DOHH2 (cell line): ENCODE measurements at regions not wholly inside any gene's neighbourhood (a gene's known extent, or its start where the extent isn't known, plus 50 kb on each side); places are given as distances from the start of the nearest gene placed in this dataset.

Source experiments
- H3F3A ChIP-seq: fragments of 200-600 bp; sonication (generic), shearing (Covaris generic); 2 replicates; pipeline ENCODE4 v1.6.0; 2016; ENCODE audit warnings: antibody characterized with exemption, mild to moderate bottlenecking; ENCODE audit not compliant: control insufficient read depth, insufficient read depth
- H3K27ac ChIP-seq: fragments of 200-600 bp; sonication (generic); 2 replicates; pipeline ENCODE4 v1.5.1; 2014; ENCODE audit warnings: low read depth, mild to moderate bottlenecking, low read length, moderate library complexity
- H3K27me3 ChIP-seq: fragments of 200-600 bp; sonication (generic); 2 replicates; pipeline ENCODE4 v1.6.1; 2014; ENCODE audit warnings: mild to moderate bottlenecking, low read length, mixed read lengths; ENCODE audit not compliant: control insufficient read depth
- H3K36me3 ChIP-seq: fragments of 200-600 bp; sonication (generic); 2 replicates; pipeline ENCODE4 v1.6.1; 2014; ENCODE audit warnings: mild to moderate bottlenecking, low read length, moderate library complexity, mixed read lengths; ENCODE audit not compliant: control insufficient read depth
- H3K4me1 ChIP-seq: fragments of 200-600 bp; sonication (generic); 2 replicates; pipeline ENCODE4 v1.6.1; 2014; ENCODE audit warnings: mild to moderate bottlenecking, low read length, mixed read lengths; ENCODE audit not compliant: control insufficient read depth
- H3K4me2 ChIP-seq: fragments of 200-600 bp; sonication (generic); 2 replicates; pipeline ENCODE4 v1.6.0; 2014; ENCODE audit warnings: mild to moderate bottlenecking, low read length, moderate library complexity
- H3K4me3 ChIP-seq: fragments of 200-600 bp; sonication (generic); 2 replicates; pipeline ENCODE4 v1.5.1; 2014; ENCODE audit warnings: mild to moderate bottlenecking, low read length, mixed read lengths
- H3K79me2 ChIP-seq: fragments of 200-600 bp; sonication (generic); 2 replicates; pipeline ENCODE4 v1.6.1; 2014; ENCODE audit warnings: mild to moderate bottlenecking, low read length, mixed read lengths; ENCODE audit not compliant: control insufficient read depth
- H3K9me2 ChIP-seq: fragments of 200-600 bp; sonication (generic); replicated peaks from 2 replicates; pipeline ENCODE4 v1.6.1; 2014; ENCODE audit warnings: mild to moderate bottlenecking, low read length, mixed read lengths; ENCODE audit not compliant: control insufficient read depth
- H3K9me3 ChIP-seq: fragments of 200-600 bp; sonication (generic); 2 replicates; pipeline ENCODE4 v1.6.1; 2014; ENCODE audit warnings: antibody characterized with exemption, low read length, mixed read lengths; ENCODE audit not compliant: control insufficient read depth, insufficient read depth
- H4K20me1 ChIP-seq: fragments of 200-600 bp; sonication (generic); 2 replicates; pipeline ENCODE4 v1.6.0; 2014; ENCODE audit warnings: low read depth, mild to moderate bottlenecking, antibody characterized with exemption, low read length, moderate library complexity; ENCODE audit not compliant: control insufficient read depth, insufficient read depth
- EZH2phosphoT487 ChIP-seq: fragments of 200-600 bp; sonication (generic); IDR thresholded peaks from 2 replicates; pipeline ENCODE4 v1.6.1; 2017; ENCODE audit warnings: borderline replicate concordance, mild to moderate bottlenecking, antibody characterized with exemption, low read length, moderate library complexity, mixed read lengths
- TF ChIP-seq, protein P1 (sequence below): fragments of 200-600 bp; sonication (generic); IDR thresholded peaks from one replicate; pipeline ENCODE4 v1.5.1; 2014; ENCODE audit warnings: antibody characterized with exemption, mild to moderate bottlenecking, low read depth, low read length; ENCODE audit not compliant: poor library complexity, severe bottlenecking

DNA sequence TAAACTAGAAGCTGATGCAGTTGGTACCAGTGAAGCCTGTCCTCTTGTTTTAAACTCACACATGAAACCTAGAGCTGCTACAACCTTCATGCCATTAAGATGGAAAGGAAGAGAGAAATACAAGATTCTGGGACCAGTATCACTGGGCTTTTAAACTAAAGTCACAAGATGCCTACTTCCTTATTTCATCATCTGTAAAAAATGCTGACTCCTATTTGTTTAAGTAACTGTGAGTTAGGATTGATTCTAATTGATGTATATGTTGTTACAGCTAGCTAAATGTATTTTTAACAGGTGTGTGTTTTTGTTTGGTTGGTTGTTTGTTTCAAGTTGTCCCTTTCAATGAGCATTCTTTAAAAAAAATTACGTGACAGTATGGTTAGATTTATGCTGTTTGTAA, 833.3 kb upstream of the PRMT6 start:
- TF ChIP-seq EZH2phosphoT487, result no peak
- TF ChIP-seq, protein P1, sequence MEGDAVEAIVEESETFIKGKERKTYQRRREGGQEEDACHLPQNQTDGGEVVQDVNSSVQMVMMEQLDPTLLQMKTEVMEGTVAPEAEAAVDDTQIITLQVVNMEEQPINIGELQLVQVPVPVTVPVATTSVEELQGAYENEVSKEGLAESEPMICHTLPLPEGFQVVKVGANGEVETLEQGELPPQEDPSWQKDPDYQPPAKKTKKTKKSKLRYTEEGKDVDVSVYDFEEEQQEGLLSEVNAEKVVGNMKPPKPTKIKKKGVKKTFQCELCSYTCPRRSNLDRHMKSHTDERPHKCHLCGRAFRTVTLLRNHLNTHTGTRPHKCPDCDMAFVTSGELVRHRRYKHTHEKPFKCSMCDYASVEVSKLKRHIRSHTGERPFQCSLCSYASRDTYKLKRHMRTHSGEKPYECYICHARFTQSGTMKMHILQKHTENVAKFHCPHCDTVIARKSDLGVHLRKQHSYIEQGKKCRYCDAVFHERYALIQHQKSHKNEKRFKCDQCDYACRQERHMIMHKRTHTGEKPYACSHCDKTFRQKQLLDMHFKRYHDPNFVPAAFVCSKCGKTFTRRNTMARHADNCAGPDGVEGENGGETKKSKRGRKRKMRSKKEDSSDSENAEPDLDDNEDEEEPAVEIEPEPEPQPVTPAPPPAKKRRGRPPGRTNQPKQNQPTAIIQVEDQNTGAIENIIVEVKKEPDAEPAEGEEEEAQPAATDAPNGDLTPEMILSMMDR, result no peak
- Histone ChIP-seq H3K79me2 (no peaks in the 10 kb centered on the region), H3K9me3 (no peaks in the 10 kb centered on the region), H3K27me3 (no peaks in the 10 kb centered on the region), H3K4me1 (no peaks in the 10 kb centered on the region), H3F3A (no peaks in the 10 kb centered on the region), H3K4me2 (no peak overlapping the region), H3K9me2 (no peaks in the 10 kb centered on the region), H3K27ac (no peak overlapping the region), H3K36me3 (no peaks in the 10 kb centered on the region), H4K20me1 (no peaks in the 10 kb centered on the region), H3K4me3 (no peak overlapping the region)

DNA sequence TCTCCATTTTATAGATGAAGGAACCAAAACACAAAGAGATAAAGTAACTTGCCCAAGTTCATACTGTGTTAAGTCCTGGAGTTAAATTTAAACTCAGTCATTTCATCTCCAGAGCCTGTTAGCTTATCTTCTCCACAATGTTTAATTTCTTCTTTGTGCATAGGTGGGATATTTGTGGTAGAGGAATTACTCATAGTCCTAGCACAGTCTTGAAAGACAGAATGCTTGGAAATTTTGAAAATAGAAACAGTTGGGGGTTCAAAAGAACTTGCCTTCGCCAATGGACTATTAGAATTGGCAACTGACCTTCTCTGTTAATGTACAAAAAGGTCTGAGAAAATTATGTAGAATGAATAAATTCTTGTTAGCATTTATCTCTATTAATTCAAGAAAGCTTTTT, 832.0 kb upstream of the PRMT6 start:
- no peaks in the 10 kb centered on the region for H4K20me1 ChIP-seq
- H3K9me3 ChIP-seq, result no peaks in the 10 kb centered on the region
- H3K36me3 ChIP-seq, result no peaks in the 10 kb centered on the region
- H3K27ac ChIP-seq, result no peak overlapping the region
- no peaks in the 10 kb centered on the region for H3K4me1 ChIP-seq
- no peaks in the 10 kb centered on the region for H3F3A ChIP-seq
- H3K9me2 ChIP-seq, result no peaks in the 10 kb centered on the region
- no peak overlapping the region for H3K4me3 ChIP-seq
- TF ChIP-seq, protein P1, result no peak
- TF ChIP-seq EZH2phosphoT487, result no peak
- no peaks in the 10 kb centered on the region for H3K27me3 ChIP-seq
- no peak overlapping the region for H3K4me2 ChIP-seq
- no peaks in the 10 kb centered on the region for H3K79me2 ChIP-seq

GRCh38 chr1:106225403-106225802, 831.1 kb upstream of the PRMT6 start:
- H3K4me3 ChIP-seq, result no peak overlapping the region
- H3K4me2 ChIP-seq, result no peak overlapping the region
- H3K9me2 ChIP-seq, result no peaks in the 10 kb centered on the region
- no peaks in the 10 kb centered on the region for H3K36me3 ChIP-seq
- no peaks in the 10 kb centered on the region for H4K20me1 ChIP-seq
- no peaks in the 10 kb centered on the region for H3K79me2 ChIP-seq
- H3K4me1 ChIP-seq, result no peaks in the 10 kb centered on the region
- H3K9me3 ChIP-seq, result no peaks in the 10 kb centered on the region
- no peaks in the 10 kb centered on the region for H3K27me3 ChIP-seq
- TF ChIP-seq, protein P1, result no peak
- no peak for TF ChIP-seq EZH2phosphoT487
- no peak overlapping the region for H3K27ac ChIP-seq
- H3F3A ChIP-seq, result no peaks in the 10 kb centered on the region

GRCh38 chr1:106226550-106226949, 829.9 kb upstream of the PRMT6 start:
- H3K27ac ChIP-seq, result no peak overlapping the region
- H3K4me1 ChIP-seq, result no peaks in the 10 kb centered on the region
- no peaks in the 10 kb centered on the region for H4K20me1 ChIP-seq
- no peak for TF ChIP-seq EZH2phosphoT487
- TF ChIP-seq, protein P1, result no peak
- no peaks in the 10 kb centered on the region for H3K9me3 ChIP-seq
- H3K79me2 ChIP-seq, result no peaks in the 10 kb centered on the region
- no peaks in the 10 kb centered on the region for H3F3A ChIP-seq
- H3K4me2 ChIP-seq, result no peak overlapping the region
- H3K36me3 ChIP-seq, result no peaks in the 10 kb centered on the region
- H3K9me2 ChIP-seq, result no peaks in the 10 kb centered on the region
- H3K27me3 ChIP-seq, result no peaks in the 10 kb centered on the region
- no peak overlapping the region for H3K4me3 ChIP-seq
